Stimulated activated CD8-positive, alpha-beta memory T cell treated with anti-CD3 and anti-CD28 coated beads, Interleukin-7, amount 100 ng/mL, for 24 hours (primary cell): ENCODE measurements at regions not wholly inside any gene's neighbourhood (a gene's known extent, or its start where the extent isn't known, plus 50 kb on each side); places are given as distances from the start of the nearest gene placed in this dataset.
"Not testable (repeated sequence)": the region's sequence is repeated elsewhere in the genome, so short reads cannot be mapped to it uniquely, and the experiment has no call there.

Experiments used
- DNase-seq: peaks from one replicate; pipeline ENCODE4 v3.0.0-alpha.2; 2020; ENCODE audit warnings: low read depth

DNA sequence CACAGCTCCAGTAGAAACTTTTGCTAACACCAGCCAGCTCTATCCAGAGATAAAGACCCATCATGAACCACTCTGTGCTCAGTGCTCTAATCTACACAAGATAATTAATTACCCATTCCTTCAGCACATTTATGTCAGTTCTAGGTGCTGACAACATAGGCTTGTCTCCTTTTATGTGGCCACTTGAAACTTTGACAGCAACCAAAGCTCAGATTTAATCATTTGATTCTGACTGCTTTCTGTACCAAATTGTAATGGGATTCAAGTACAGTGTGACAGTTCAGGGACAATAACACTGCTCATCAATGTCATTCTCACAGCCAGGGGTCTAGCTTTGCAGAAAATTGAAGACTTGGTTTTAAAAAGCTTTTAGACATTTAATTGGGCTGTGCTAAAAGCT lies 266.6 kb downstream of the KCTD12 start:
- DNase-seq: no peak

DNA sequence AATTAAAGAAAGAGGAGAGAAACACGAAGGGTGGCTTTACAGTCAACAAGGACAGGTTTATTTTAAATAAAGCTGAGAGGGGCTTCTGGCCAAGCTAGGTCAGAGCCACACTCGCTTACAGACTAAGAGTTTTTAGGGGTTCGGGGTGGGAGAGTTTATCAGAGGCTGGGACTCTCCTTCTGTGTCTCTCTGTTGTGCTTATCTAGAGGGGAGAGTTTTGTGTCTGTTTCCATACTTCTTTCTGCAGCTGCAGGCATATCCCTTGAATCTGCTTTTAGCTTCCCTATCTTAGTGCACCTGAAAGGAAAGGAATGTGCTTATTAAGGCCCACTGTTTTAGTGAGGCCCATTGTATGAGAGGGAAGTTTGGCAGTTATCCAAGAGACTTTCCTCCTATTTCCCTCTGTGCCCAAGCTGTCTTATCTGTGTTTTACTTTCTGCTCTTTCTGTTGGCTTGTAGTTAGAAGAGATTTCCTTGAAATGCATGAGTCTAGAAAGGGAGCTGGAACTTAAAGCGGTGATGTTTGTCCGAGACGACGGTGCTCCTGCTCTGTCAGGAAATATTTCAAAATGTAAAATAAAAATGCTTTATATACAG lies 275.3 kb downstream of the KCTD12 start:
- DNase-seq: no peak

DNA sequence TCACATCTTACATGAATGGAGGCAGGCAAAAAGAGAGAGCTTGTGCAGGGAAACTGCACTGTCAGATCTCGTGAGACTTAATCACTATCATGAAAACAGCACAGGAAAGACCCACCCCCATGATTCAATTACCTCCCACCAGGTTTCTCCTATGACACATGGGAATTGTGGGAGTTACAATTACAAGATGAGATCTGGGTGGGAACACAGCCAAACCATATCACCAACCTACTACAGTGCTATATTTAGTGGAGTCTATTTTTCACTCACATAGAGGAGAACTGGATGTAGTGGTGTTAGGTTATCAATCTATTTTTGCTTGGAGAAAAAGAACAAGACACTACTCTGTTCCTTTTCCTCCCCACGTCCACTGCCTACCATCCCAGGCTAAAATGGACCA lies 276.6 kb downstream of the KCTD12 start:
- no peak for DNase-seq

DNA sequence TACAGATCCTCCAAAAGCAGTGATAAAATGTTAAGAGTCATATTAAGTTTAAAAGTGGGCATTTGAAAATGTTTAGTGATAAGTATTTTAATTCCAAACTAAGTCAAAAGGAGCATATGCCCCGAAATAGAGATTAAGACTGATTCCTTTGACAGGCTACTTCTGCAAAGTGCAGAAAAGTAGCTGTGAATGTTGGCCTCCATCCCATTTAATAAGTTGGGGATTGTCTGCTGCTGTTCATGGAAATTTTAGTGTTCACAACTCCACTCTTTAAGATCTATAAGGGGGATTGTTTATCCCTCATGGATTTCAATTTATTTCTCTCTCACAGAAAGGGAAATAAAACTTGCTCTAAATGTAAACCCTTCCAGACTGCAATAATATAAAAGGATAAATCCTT lies 278.3 kb downstream of the KCTD12 start:
- DNase-seq: no peak

DNA sequence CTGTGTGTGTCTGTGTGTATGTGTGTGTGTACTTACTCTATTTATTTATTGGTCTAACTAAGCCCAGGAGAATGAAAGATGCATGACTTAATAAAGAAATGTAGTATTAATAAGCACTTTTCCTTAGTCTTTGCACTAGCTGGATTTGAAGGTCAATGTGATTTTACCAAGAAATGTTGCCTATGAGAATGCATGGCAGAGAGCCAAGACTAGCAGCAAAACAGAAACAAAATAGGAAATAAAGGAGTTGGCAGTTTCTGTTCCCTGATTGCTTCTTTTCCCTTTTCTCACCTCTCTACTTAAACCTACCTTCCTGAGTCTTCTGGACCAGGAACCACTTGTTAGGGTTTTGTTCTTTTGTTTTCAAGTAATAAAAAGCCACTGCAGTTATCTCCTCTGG lies 286.1 kb downstream of the KCTD12 start:
- no peak for DNase-seq

DNA sequence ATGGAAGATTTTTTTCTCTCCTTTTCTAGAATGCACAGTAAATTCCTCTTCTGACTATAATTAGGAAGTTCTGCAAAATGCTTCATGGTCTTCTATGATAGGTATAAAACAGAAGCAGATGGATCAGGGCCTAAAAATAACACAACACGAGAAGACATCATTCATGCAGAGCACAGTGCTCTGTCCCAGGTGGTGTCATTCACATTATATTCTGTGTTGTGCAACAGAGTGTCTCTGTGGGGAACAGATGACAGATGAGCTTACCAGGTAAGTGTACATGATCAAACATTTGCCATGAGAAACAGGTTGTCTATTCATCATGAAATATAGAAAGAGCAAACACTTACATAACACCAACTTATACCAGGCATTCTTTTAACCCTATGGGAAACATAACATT lies 288.3 kb downstream of the KCTD12 start:
- no peak for DNase-seq

DNA sequence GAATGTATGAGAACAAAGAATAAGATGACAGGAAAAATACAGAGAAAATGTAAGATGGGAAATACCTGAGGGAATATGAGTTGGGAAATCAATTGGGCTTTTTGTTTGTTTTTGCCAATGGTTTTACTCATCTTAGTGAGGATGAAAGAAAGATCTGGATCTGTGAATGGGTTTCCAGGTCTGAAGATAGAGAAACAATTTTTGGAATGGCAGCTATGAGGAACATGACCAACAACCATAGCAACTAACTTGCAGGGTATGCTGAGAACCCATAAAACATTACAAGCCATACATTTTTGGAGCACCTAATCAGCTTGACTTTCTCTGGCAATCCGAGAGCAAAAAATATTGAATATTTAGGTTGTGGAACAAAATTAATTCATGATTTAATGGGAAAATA lies 290.0 kb downstream of the KCTD12 start:
- no peak for DNase-seq

DNA sequence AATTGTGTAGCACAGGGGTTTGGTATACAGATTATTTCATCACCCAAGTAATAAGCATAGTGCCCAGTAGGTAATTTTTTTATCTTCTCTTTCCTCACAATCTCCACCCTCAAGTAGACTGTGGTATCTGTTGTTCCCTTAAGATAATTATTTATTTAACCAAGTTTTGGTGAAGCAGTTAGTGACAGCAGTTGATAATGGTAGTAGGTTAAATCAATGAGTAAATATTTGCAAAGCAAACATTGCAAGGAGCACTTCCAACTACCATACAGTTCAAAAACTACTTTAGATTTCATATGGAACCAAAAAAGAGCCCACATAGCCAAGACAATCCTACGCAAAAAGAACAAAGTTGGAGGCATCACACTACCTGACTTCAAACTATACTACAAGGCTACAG lies 291.8 kb downstream of the KCTD12 start:
- DNase-seq: no peak

DNA sequence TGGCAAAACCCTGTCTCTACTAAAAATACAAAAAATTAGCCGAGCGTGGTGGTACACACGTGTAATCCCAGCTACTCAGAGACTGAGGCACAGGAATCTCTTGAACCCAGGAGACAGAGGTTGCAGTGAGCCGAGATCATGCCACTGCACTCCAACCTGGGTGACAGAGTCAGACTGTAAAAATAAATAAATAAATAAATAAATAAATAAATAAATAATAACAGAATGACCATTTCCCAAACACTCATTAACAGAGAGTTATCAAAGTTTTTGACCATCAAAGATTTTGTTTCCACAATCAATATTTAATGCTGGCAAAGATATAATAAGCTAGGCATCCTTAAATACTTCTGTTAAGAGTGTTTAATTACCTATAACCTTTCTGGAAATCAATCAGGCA lies 299.4 kb downstream of the KCTD12 start:
- no peak for DNase-seq

DNA sequence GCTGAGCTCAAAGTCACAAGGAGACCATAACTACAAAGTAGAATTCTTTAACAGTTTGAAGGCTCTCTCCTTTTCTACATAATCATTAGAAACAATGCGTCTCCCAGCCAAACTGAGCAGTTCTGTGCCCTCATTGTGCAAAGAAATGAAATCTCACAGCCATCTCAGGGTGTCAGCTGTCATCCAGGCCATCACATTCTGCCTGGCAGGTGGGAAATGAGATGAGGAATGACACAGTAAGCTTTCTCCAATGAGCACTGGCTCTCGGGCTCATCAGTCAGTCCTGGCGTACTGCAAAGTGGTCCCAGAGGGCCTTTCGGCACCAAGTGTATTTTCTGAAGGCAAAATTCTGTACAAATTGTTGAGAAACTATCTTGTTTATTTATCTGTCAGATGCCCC lies 306.5 kb downstream of the KCTD12 start:
- no peak for DNase-seq

DNA sequence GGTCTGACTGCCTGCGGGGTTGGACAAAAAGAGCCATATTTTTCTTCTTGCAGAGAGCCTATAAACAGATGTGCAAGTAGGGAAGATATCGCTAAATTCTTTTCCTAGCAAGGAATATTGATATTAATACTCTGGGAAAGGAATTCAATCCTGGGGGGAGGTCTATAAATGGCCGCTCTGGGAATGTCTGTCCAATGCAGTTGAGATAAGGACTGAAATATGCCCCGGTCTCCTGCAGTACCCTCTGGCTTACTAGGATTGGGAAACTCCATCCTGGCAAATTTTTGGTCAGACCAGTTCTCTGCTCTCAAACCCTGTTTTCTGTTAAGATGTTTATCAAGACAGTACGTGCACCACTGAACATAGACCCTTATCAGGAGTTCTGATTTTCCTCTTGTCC lies 310.6 kb downstream of the KCTD12 start:
- not testable (repeated sequence) for DNase-seq

DNA sequence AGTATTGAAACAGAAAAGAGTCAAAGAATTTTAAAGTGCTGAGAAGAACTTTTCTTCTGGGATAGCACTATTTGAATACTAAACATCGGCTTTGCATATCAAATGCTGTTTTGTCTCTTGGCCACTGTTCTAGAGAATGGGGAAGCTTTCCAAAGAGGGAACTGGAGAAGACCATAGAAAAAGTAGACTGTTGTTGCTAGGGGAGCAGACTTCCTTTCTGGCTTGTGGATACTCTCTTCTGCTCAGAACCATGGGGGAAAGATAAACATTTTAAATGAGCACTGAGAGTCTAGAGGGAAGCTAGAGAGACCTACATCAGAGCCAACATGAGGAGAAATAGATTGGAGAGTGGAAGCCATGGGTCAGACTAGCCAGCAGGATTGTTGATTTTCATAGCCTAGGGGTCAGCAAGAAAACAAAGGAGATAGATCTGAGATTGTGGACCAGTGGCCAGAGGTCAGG lies 315.7 kb downstream of the KCTD12 start:
- no peak for DNase-seq

DNA sequence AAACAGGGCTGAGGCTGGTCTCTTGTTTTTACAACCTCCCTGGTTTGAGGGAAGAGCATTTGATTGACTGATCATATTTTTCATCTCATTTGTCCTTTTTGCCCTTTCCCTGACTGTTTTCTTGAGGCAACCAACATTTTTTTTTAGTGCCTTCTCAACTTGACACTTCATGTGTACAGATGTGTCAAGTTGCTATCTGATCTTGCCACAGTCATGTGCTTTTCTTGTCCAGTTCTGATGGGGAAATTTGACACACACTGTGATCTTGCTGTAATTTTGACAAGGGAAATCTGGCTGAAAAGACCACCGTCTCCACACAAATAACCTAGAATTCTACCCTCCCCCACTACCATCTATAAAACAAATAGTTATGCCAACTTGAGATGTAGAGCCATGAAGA lies 329.6 kb downstream of the KCTD12 start:
- no peak for DNase-seq

DNA sequence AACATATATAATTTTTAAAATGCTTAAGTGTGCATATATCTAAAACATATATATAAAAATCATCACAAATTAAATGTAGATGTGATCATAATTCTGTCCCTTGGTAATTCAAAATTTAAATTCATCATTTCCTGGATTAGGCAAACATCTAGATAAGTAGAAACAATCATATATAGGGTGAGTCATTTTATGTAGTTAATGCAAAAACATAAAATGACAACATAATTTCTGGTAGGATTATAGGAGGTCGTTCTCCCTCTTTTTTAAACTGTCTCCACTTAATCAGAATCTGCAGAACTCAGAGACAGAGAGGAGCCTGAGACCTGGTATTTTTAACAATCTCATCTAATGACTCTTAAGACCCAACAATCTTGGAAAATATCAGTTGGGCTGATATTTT lies 333.4 kb downstream of the KCTD12 start:
- DNase-seq: no peak

DNA sequence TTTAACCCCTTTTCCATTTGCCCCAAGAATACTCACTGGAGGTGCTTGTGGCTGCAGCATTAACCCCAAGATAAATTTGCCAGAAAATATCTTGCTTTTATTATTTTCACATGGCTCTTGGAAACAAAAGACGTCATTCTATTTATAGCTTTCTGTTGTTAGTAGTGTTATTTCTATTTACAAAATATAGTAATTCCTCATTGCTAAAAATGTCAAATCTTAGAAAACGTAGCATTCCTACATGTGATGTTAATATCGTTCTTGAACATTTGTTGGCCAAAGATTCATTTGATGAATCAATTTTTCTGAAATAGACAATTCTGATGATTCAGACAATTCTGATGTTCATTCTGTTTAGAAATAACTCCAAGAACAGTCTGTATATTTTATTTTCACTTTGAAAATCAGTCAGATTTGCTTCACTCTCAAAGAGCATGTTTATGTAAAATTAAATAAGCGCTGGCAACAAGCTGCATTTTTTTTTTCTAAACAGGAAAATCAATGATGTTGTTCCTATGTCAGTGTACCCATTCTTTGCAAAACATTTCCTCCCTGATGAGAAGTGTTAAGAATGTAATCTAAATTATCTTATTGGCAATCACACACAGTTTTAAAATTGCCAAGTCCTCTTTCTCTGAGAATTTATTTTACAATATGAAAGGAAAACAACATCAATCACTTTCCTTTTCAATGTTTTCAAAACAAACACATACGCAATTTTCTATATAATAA lies 334.0 kb downstream of the KCTD12 start:
- DNase-seq: no peak

DNA sequence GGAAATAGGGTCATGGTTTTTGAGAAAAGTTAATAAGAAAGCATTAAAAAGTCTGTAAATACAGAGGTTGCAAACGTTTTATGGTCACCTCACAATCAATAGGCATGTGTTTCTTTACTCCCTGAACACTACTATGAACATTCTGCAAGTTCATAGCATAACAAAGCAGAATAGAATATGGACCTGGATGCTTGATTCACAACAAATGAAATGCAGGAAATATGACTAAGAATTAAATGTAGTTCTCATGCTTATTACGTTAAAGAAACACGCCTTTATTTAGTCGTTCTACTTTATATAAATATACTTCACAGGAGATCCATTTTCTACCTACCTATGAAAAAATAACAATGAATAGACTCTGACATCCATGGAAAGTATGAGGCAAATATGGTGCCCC lies 344.0 kb downstream of the KCTD12 start:
- DNase-seq: no peak

DNA sequence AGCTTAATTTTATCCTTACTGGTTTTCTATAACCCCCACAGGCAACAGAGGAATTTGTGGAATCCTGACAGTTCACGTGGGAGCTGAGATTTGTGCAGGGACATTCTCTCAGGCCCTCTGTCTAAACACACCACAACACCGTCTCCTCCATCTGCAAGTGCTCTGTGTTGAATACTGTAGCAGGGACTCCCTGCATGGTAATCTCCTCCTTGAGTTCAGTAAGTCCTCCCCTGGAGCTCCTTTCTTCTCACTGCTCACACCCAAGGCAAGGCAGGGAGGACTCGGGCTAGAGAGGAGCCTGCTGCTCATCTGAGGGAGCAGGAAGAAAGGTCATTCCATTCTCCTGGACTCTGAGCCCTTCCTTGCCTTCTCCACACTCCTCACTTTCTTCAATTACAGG lies 348.2 kb downstream of the KCTD12 start:
- DNase-seq: no peak

DNA sequence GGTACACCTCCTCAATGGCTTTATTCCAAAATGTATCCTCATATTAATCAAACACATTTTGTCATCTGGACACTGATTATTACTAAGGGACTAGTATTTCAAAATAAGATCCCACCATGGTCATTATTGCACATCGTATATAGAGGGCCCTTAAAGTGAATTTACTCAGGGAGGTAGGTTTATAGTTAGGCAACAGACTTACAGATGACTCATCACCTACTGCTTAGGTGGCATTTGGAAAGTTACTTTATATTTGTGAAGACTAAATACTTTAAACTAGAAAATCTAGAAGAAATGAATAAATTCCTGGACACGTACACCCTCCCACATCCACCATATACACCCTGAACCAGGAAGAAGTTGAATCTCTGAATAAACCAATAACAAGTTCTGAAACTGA lies 353.0 kb downstream of the KCTD12 start:
- no peak for DNase-seq

DNA sequence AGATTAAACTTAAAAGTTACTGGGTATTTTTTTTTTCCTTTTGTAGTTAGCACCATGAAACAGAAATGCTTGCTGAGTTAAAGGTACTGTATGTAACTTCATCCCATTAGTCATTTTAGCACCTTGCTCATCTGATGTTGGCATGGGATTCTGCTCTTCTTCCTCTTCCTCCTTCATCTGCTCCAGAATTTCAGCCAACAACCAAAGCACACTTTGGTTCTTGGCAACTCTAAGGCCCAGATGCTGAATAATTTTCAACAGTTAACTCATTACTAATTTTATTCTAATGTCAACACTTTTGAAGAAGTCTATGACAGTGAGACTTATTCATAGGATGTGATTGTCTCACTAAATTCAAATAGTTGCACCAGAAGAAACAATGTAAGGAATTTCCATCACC lies 359.2 kb downstream of the KCTD12 start:
- DNase-seq: no peak

DNA sequence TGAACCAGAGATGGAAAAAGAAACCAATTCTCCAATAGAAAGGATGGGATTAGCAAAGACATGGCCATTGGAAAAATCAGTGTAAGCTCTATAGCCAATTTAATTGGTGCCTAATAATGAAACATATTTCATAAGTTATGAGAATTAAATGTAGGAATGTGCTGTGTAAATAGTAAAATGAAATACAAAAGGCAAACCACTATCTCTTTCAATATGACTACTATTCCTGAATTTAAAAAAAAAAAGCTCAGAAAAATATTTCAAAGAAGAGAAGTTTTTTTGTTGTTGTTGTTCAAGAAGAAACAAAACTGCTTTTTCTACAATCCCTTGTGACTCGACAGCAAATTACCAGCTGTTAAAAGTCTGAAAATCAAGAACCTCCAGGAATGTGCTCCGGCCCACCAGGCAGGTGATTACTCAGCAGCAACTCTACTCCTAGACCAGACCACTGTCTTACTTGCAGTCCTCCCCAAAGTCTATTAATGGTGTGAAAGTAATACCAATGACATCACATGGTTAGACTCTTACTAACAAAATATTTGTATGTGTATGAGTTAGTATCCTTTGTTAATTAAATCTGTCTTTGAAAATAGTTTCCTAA lies 362.4 kb downstream of the KCTD12 start:
- no peak for DNase-seq

DNA sequence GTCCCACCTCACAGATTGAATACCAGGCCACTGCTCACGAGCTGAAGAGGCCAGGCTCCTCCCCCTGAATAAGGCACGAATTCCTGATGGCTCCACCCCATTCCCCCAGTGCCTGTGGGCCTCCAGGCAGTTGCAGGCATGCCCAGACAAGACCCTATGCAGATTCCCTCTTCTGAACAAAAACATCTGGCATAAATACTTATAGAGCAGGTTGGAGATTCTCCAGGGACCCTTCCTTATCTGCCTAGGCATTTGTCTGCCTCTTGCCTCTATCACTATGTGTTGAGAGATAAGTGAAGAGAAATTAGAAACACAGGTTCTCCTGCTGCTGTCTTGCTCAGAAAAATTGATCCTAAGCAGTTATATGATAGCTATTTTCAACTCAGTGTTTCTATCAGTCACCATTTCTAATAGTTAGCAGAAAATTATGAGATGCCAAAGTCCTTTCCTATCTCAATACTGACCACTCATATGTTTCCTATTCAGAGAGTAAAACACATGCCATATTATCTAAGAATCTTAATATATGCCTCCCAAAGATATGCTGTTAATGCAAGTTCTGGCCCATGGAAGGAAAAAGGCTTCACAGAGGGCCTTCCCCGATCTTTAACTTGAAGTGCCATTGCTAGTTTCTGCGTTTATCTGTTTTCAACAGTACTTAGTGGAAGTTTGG lies 364.0 kb downstream of the KCTD12 start:
- DNase-seq: no peak

DNA sequence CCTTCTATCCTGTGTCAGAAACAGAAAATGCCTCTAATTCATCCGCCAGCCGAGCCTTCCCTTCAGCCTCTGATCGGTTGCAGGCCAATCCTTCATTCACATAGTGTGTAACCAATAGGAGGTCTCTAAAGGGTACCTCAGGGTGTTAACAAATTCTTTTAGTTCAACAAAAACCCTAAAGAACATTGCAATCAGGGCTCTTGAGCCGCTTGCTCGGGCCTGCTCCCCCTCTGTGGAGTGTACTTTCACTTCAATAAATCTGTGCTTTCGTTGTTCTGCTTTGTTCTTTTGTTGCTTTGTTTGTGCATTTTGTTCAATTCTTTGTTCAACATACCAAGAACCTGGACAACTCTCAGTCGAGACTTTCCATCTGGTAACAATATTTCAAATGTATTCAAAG lies 366.5 kb downstream of the KCTD12 start:
- DNase-seq: no peak

DNA sequence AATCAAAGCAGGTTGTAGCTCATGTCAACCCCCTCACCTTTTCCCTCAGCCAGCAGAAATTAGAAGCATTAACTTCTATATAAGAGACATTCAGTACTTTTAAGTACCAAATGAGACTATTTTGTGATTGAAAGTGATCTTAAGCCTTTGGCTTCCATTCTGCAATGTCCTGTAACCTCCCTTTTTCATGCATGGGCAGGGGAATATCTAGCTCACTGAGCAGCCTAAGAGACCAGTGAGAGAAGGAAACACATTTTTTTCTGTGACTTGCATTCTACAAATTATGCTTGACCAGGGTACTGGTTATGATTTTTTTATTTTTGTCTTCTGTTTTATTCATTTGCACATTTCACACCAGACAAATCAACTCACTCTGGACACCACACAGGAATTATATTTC lies 369.6 kb downstream of the KCTD12 start:
- DNase-seq: no peak
